Globus pallidus (tissue), 1 donor: ENCODE measurements at regions not wholly inside any gene's neighbourhood (a gene's known extent, or its start where the extent isn't known, plus 50 kb on each side); places are given as distances from the start of the nearest gene placed in this dataset.

Experiments
- DNase-seq: peaks from one replicate; pipeline ENCODE4 v3.0.0-alpha.2; 2015; ENCODE audit warnings: low spot score

- DNase-seq, result no peak
Observed at GRCh38 chr5:175808711-175809110, 62.7 kb upstream of the CPLX2 start.

DNA sequence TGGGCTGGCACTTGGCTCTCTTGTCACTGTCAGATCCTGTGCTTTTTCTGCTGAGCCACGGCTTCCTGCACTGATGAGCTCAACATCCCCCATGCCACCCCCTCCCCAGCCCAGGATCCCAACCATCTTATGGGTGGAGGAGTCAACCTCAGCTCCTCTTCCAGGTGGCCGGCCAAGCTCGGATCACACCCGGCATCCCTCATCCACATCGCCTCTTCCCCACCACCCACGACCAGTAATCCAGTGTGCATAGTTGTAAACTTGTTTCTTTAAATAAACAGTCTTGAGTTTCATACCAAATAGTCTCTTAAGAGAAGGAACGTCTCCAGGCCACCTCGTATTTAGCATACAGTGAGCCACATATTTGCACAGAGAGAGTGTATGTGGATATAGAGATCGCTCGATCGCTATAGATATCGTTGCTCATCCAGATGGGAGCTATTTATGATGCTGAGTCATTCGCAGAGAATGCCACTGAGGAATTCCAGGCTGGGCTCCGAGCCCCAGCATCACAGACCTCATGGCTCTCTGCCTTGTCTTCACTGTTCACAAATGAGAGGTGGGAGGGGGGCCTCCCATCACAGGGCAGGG lies 61.8 kb upstream of the CPLX2 start:
- DNase-seq, result no peak

DNA sequence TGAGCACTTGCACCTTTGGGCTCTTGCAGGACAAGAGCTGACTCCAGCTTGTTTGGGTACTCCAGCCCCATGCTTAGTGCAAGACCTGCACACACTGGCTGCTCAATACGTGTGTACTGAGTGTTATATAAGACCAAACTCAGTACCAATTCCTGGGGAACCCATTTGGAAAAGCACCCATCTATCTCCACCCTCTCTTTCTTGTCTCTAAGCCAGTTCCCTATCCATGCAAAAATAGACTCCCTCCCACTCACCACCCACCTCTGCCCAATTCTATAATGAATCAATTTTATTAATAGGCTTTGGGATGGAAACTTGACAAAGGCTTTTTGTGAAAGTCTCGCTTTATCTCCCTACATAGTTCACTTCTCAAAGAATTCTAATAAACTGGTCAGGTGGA lies 60.9 kb upstream of the CPLX2 start:
- no peak for DNase-seq

GRCh38 chr5:175811589-175811988 lies 59.8 kb upstream of the CPLX2 start:
- no peak for DNase-seq

GRCh38 chr5:175813943-175814630 lies 57.3 kb upstream of the CPLX2 start:
- DNase-seq, result no peak

- DNase-seq, result no peak
Observed at GRCh38 chr5:175814691-175815090, 56.7 kb upstream of the CPLX2 start.

DNA sequence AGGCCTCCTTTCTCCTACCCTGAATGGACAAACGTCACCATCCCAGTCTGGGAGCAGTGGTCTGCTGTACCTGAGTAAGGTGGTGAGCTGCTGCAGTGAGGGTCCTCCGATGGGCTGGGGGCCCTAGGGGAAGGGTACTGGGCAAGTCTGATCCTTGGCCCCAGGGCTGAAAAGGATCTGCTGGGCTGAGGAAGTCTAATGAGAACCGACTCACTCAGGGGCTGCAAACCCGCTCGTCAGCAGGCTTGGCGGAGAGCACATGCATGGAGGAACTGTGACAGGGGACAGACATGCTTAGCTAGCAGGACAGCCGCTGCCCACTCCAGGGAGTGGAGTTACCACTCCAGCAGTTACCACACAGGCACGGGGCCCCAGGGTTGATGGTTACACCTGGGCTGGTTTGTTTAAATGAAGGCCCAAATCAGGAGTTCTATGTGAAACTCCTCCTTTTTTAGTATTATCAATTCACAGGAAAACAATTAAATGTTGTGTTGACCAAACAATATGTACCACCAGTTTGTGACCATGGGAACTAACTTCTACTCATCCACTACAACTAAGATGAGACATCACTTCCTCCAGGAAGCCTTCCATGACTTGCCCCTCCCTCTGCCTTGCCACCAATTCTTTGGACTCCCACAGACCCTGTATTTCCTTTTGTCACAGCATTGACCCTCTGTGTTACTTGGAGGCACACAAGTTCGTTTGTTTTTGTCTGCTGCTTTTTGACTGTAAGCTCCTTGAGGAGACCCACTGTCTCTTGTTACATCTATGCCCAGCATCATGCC lies 56.1 kb upstream of the CPLX2 start:
- DNase-seq, result no peak

DNA sequence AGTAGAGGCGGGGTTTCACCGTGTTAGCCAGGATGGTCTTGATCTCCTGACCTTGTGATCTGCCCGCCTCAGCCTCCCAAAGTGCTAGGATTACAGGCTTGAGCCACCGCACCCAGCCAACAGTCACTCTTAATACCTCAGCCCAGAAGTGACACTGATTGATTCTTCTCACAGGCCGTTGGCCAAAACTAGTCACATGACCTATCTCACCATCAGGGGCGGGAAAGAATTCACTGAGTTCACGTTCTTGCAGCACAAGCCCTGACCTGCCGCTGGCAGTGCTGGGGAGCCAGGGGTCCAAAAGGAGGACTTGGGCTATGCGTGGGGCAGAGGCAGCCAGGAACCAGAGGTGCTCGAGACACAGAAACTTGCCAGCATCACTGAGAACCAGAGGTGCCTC lies 55.0 kb upstream of the CPLX2 start:
- DNase-seq, result no peak

DNA sequence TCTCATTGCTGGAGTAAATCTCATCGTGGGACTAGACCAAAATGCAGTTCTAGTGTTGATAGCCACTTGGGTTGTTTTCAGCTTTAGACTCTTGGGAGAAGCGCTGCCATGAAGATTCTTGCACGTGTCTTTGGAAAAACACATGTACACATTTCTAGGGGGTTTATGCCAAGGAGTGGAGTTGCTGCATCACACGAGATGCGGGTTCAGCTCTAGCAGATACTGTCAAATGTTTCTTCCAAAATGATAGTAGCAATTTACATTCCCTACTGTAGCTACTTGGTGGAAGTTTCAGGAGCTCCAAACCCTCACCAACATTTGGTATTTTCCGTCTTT lies 52.3 kb upstream of the CPLX2 start:
- no peak for DNase-seq

- no peak for DNase-seq
Observed at GRCh38 chr5:175820230-175820629, 51.1 kb upstream of the CPLX2 start.
